ENCODE measurements at regions not wholly inside any gene's neighbourhood (a gene's known extent, or its start where the extent isn't known, plus 50 kb on each side); places are given as distances from the start of the nearest gene placed in this dataset.
"Not testable (repeated sequence)": the region's sequence is repeated elsewhere in the genome, so short reads cannot be mapped to it uniquely, and the experiment has no call there.

DNA sequence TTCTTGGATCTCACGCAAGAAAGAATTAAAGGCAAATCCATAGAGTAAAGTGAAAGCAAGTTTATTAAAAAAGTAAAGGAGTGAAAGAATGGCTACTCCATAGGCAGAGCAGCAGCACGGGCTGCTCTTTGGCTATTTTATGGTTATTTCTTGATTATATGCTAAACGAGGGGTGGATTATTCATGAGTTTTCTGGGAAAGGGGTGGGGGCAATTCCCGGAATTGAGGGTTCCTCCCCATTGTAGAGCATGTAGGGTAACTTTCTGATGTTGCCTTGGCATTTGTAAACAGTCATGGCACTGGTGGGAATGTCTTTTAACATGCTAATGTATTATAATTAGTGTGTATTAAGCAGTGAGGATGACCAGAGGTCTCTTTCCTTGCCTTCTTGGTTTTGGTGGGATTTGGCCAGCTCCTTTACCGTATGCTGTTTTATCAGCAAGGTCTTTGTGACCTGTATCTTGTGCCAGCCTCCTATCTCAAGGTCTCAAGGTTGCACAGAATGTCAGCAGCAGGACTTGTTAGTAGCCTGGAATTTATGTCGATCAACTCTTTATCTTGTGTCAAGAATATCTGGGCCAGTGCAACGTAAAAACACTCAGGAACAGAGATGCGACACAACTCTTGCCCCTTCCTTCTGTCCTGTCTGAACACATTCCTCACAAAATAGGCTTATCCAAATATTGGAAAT lies 931.4 kb downstream of the QKI start:
- TF ChIP-seq RARB (CRISPR knock-in tag; IDR thresholded peaks at IDR 0.05), result no peak
- no peak for TF ChIP-seq TCF4 (CRISPR knock-in tag; IDR thresholded peaks at IDR 0.05; ENCODE audit: borderline replicate concordance)
- TF ChIP-seq, protein P1, sequence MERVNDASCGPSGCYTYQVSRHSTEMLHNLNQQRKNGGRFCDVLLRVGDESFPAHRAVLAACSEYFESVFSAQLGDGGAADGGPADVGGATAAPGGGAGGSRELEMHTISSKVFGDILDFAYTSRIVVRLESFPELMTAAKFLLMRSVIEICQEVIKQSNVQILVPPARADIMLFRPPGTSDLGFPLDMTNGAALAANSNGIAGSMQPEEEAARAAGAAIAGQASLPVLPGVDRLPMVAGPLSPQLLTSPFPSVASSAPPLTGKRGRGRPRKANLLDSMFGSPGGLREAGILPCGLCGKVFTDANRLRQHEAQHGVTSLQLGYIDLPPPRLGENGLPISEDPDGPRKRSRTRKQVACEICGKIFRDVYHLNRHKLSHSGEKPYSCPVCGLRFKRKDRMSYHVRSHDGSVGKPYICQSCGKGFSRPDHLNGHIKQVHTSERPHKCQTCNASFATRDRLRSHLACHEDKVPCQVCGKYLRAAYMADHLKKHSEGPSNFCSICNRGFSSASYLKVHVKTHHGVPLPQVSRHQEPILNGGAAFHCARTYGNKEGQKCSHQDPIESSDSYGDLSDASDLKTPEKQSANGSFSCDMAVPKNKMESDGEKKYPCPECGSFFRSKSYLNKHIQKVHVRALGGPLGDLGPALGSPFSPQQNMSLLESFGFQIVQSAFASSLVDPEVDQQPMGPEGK (CRISPR knock-in tag; IDR thresholded peaks at IDR 0.05; ENCODE audit: borderline replicate concordance), result no peak
- TF ChIP-seq ZNF70 (CRISPR knock-in tag; IDR thresholded peaks at IDR 0.05), result no peak
- TF ChIP-seq PPARA (CRISPR knock-in tag; IDR thresholded peaks at IDR 0.05; ENCODE audit: borderline replicate concordance), result no peak
- TF ChIP-seq BACH2 (CRISPR knock-in tag; IDR thresholded peaks at IDR 0.05; ENCODE audit: borderline replicate concordance), result no peak
- no peak for TF ChIP-seq GLIS3 (CRISPR knock-in tag; IDR thresholded peaks at IDR 0.05)
- TF ChIP-seq ESRRG (CRISPR knock-in tag; IDR thresholded peaks at IDR 0.05), result no peak
- no peak for TF ChIP-seq ZNF8 (CRISPR knock-in tag; IDR thresholded peaks at IDR 0.05)
- TF ChIP-seq, protein P2, sequence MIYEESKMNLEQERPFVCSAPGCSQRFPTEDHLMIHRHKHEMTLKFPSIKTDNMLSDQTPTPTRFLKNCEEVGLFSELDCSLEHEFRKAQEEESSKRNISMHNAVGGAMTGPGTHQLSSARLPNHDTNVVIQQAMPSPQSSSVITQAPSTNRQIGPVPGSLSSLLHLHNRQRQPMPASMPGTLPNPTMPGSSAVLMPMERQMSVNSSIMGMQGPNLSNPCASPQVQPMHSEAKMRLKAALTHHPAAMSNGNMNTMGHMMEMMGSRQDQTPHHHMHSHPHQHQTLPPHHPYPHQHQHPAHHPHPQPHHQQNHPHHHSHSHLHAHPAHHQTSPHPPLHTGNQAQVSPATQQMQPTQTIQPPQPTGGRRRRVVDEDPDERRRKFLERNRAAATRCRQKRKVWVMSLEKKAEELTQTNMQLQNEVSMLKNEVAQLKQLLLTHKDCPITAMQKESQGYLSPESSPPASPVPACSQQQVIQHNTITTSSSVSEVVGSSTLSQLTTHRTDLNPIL (CRISPR knock-in tag; IDR thresholded peaks at IDR 0.05; ENCODE audit: low read depth), result no peak
- no peak for TF ChIP-seq TOX (CRISPR knock-in tag; IDR thresholded peaks at IDR 0.05; ENCODE audit: borderline replicate concordance)
- TF ChIP-seq ARNTL (CRISPR knock-in tag; IDR thresholded peaks at IDR 0.05; ENCODE audit: borderline replicate concordance, low read depth), result no peak
- no peak for TF ChIP-seq ZFP30 (CRISPR knock-in tag; IDR thresholded peaks at IDR 0.05)
- TF ChIP-seq, protein P3, sequence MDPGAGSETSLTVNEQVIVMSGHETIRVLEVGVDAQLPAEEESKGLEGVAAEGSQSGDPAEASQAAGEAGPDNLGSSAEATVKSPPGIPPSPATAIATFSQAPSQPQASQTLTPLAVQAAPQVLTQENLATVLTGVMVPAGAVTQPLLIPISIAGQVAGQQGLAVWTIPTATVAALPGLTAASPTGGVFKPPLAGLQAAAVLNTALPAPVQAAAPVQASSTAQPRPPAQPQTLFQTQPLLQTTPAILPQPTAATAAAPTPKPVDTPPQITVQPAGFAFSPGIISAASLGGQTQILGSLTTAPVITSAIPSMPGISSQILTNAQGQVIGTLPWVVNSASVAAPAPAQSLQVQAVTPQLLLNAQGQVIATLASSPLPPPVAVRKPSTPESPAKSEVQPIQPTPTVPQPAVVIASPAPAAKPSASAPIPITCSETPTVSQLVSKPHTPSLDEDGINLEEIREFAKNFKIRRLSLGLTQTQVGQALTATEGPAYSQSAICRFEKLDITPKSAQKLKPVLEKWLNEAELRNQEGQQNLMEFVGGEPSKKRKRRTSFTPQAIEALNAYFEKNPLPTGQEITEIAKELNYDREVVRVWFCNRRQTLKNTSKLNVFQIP (CRISPR knock-in tag; IDR thresholded peaks at IDR 0.05; ENCODE audit: borderline replicate concordance, low read depth), result no peak
- no peak for TF ChIP-seq ZFP3 (CRISPR knock-in tag; IDR thresholded peaks at IDR 0.05)
- TF ChIP-seq CSDC2 (CRISPR knock-in tag; IDR thresholded peaks at IDR 0.05), result no peak
- no peak for ATAC-seq

DNA sequence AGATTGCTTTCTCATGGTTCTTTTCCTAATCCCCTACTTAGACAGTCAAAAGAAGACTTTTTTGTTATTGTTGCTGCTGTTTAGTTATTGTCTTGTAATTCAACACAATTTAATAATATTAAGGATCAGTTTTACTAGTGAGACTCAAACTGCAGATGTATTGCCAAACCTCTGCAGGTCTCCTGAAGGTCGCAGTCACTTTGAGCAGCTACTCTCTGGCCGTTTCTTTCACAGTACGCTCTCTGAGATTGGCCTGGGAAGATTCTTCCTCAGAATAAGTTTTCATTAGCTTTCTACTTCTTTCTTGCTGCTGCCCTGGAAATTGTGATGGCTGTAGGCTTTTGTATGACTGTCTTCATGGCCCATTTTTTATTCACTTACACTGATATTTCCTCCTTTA lies 930.8 kb downstream of the QKI start:
- TF ChIP-seq ZNF8 (CRISPR knock-in tag; IDR thresholded peaks at IDR 0.05) (no peak), ZFP30 (CRISPR knock-in tag; IDR thresholded peaks at IDR 0.05) (no peak), ARNTL (CRISPR knock-in tag; IDR thresholded peaks at IDR 0.05; ENCODE audit: borderline replicate concordance, low read depth) (no peak), GLIS3 (CRISPR knock-in tag; IDR thresholded peaks at IDR 0.05) (no peak), ZNF565 (CRISPR knock-in tag; conservative IDR thresholded peaks at IDR 0.05; ENCODE audit: low read depth) (no peak), ESRRG (CRISPR knock-in tag; IDR thresholded peaks at IDR 0.05) (no peak), BACH2 (CRISPR knock-in tag; IDR thresholded peaks at IDR 0.05; ENCODE audit: borderline replicate concordance) (no peak), ZFP3 (CRISPR knock-in tag; IDR thresholded peaks at IDR 0.05) (no peak), TOX (CRISPR knock-in tag; IDR thresholded peaks at IDR 0.05; ENCODE audit: borderline replicate concordance) (no peak)
- TF ChIP-seq, protein P1 (CRISPR knock-in tag; IDR thresholded peaks at IDR 0.05; ENCODE audit: borderline replicate concordance), result no peak
- ATAC-seq, result no peak

DNA sequence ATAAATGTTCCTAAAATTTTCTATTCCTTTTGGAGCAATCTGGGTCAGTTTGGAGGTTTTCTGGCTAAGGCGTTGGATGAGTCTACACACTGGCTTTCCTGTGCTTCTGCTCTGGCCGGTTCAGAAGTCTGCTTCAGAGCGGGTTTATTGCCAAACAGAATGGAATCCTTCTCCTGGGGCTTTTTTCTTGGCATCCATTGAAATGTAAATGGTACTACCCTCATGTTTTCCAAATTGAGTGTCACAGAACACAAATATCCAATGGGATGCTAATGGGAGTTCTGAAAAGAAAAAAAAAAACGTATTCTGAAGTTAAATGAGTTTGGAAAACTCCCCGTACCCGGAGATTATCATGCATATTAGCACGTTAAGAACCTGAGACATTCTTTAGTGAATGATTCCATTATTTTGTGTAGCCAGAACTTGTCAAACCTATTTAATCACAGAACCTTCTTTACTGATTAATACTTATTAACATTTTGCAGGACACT lies 930.3 kb downstream of the QKI start:
- no peak for ATAC-seq
- TF ChIP-seq GLIS3 (CRISPR knock-in tag; IDR thresholded peaks at IDR 0.05), result no peak
- TF ChIP-seq ZFP3 (CRISPR knock-in tag; IDR thresholded peaks at IDR 0.05), result no peak
- no peak for TF ChIP-seq TOX (CRISPR knock-in tag; IDR thresholded peaks at IDR 0.05; ENCODE audit: borderline replicate concordance)
- TF ChIP-seq OSR1 (CRISPR knock-in tag; IDR thresholded peaks at IDR 0.05), result no peak
- TF ChIP-seq TCF4 (CRISPR knock-in tag; IDR thresholded peaks at IDR 0.05; ENCODE audit: borderline replicate concordance), result no peak

DNA sequence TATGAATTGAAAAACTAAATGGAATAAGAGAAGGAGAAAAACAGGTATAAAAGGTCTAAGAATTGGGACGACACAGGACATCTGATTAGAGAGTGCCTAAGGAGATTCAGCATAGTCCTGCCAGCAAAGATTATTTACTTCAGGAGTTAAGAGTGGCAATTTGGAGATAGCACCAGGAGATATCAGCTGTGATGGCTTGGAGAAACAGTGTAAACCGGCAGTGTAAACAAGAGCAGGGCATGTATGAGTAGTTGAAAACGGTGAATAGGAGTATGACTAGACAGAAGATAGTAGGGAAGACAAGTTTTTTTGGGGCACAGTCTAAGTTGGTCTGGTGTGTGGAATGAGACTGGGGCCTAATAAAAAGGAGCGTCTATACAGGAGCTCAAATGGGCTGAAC lies 924.9 kb downstream of the QKI start:
- ATAC-seq, result not testable (repeated sequence)

Data from SK-N-SH treated with all-trans-retinoic acid at 6 μM for 48 hours (cell line).